NCI-H128 (cell line): ENCODE measurements at regions not wholly inside any gene's neighbourhood (a gene's known extent, or its start where the extent isn't known, plus 50 kb on each side); places are given as distances from the start of the nearest gene placed in this dataset.

Source experiments
- DNase-seq: peaks from one replicate; lab custom pipeline; 2025; ENCODE audit not compliant: unreplicated experiment; lab: John Stamatoyannopoulos, UW

- DNase-seq, result no peak
Observed at GRCh38 chr4:75122424-75123014, 189.6 kb downstream of the PARM1 start.

- no peak for DNase-seq
Observed at GRCh38 chr4:75118739-75119138, 185.8 kb downstream of the PARM1 start.

- no peak for DNase-seq
Observed at GRCh38 chr4:75110061-75110460, 177.1 kb downstream of the PARM1 start.

- DNase-seq, result no peak
Observed at GRCh38 chr4:75107755-75108612, 175.1 kb downstream of the PARM1 start.

GRCh38 chr4:75102787-75103085 lies 169.8 kb downstream of the PARM1 start:
- DNase-seq, result no peak

- no peak for DNase-seq
Observed at GRCh38 chr4:75101906-75102786, 169.2 kb downstream of the PARM1 start.
